ENCODE measurements at regions not wholly inside any gene's neighbourhood (a gene's known extent, or its start where the extent isn't known, plus 50 kb on each side); places are given as distances from the start of the nearest gene placed in this dataset.

DNA sequence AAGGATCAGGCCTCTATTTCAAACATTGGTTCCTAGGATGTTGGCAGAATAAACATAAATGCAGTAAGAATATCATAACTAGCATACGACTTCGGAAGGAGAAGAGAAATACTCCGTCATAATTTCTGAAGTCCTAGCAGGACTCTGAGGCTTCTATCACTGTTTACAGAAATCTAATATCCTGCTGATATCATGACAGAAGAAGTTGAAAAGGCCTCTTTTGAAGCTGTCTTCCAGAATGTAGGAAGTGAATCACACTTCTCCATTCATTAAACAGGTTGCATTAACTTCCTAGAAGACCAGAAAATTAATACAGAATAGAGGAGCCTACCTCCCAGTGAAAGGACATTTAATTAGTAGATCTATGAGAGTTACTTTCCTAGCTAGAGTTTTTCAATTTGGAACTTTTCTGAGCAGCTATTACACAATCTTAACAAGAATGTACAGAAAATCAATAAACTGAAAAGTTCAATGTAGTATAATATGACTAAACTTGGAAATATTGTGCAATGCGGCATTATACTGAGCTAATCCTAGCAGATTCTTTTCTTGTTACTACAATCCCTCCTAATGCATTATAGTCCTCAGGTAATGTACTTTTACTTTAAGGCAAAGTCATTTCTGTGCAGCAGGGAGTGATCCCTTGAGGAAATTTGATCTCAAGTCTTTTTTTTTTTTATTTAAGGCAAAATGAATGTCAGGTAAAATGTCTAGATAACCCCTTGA is 622.6 kb upstream of the CELF2 start:
- Histone ChIP-seq H3K9me3 (ENCODE audit: low read length) (no peaks in the 10 kb centered on the region), H3K27ac (ENCODE audit: low read length) (no peak overlapping the region), H3K36me3 (ENCODE audit: insufficient read depth, low read length) (no peaks in the 10 kb centered on the region), H3K4me2 (ENCODE audit: low read depth, low read length, poor library complexity, severe bottlenecking) (no peak overlapping the region), H3K9ac (ENCODE audit: low read length) (no peak overlapping the region), H4K20me1 (ENCODE audit: insufficient read depth, low read depth, low read length) (no peaks in the 10 kb centered on the region), H3K9me2 (replicated peaks; ENCODE audit: insufficient read depth, low read length) (no peaks in the 10 kb centered on the region), H2AFZ (ENCODE audit: low read length) (no peak overlapping the region), H3K27me3 (ENCODE audit: low read length) (no peaks in the 10 kb centered on the region), H3K4me3 (ENCODE audit: low read length) (no peak overlapping the region), H3K79me2 (ENCODE audit: low read length) (no peaks in the 10 kb centered on the region), H3K4me1 (ENCODE audit: low read length) (no peaks in the 10 kb centered on the region)
- no peak for DNase-seq

DNA sequence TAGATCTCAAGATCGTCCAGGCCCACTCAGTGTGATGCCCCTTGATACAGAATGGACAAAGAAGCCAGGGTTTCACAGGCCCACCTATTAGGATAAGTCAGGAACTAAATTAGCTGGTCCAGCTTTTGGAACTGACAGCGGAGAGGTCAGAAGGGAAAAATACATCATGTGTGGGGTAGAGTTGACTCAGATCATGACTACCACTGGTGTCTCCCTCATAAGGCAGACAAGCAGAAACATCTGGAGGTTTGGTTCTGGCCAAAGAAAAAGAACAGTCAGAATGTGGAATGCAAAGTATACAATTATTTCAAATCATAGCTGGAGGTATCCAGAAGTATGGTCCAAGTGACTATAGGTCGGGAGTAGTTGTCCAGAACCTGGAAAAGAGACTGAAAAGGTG is 621.1 kb upstream of the CELF2 start:
- H3K79me2 ChIP-seq (ENCODE audit: low read length) = no peaks in the 10 kb centered on the region
- H3K27me3 ChIP-seq (ENCODE audit: low read length) = no peaks in the 10 kb centered on the region

DNA sequence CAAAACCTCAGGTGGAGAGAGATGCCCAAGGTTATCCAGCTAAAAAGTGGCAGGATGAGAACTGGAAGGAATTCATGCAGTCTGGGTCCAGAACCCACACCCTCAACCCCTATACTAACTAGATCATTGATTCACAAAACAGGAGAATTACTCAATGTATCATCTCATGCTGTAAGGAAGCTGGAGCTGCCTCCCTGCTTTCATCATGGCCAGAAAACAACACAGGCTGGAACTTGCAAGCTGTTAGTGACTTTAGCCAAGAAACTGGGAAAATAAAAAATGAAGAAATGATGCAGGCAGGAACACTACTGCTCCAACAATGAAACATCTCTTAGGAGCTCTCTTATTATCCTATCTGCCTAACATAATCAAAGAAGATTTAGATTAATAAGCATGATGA is 619.8 kb upstream of the CELF2 start:
- no peak overlapping the region for H3K4me3 ChIP-seq (ENCODE audit: low read length)
- no peaks in the 10 kb centered on the region for H4K20me1 ChIP-seq (ENCODE audit: insufficient read depth, low read depth, low read length)
- H3K9ac ChIP-seq (ENCODE audit: low read length) = no peak overlapping the region
- H3K9me3 ChIP-seq (ENCODE audit: low read length) = no peaks in the 10 kb centered on the region
- H3K79me2 ChIP-seq (ENCODE audit: low read length) = no peaks in the 10 kb centered on the region
- no peaks in the 10 kb centered on the region for H3K9me2 ChIP-seq (replicated peaks; ENCODE audit: insufficient read depth, low read length)
- DNase-seq = no peak
- no peak overlapping the region for H3K27ac ChIP-seq (ENCODE audit: low read length)
- H3K4me2 ChIP-seq (ENCODE audit: low read depth, low read length, poor library complexity, severe bottlenecking) = no peak overlapping the region
- H3K27me3 ChIP-seq (ENCODE audit: low read length) = no peaks in the 10 kb centered on the region
- no peaks in the 10 kb centered on the region for H3K4me1 ChIP-seq (ENCODE audit: low read length)
- H3K36me3 ChIP-seq (ENCODE audit: insufficient read depth, low read length) = no peaks in the 10 kb centered on the region
- no peak overlapping the region for H2AFZ ChIP-seq (ENCODE audit: low read length)

More for the DNA sequence above, 621.1 kb upstream of the CELF2 start:
- H3K4me1 ChIP-seq (ENCODE audit: low read length) = no peaks in the 10 kb centered on the region
- no peak overlapping the region for H3K9ac ChIP-seq (ENCODE audit: low read length)
- no peak for DNase-seq
- no peak overlapping the region for H2AFZ ChIP-seq (ENCODE audit: low read length)
- no peaks in the 10 kb centered on the region for H3K9me3 ChIP-seq (ENCODE audit: low read length)
- H3K27ac ChIP-seq (ENCODE audit: low read length) = no peak overlapping the region
- H3K4me3 ChIP-seq (ENCODE audit: low read length) = no peak overlapping the region
- no peaks in the 10 kb centered on the region for H3K9me2 ChIP-seq (replicated peaks; ENCODE audit: insufficient read depth, low read length)
- H4K20me1 ChIP-seq (ENCODE audit: insufficient read depth, low read depth, low read length) = no peaks in the 10 kb centered on the region
- no peaks in the 10 kb centered on the region for H3K36me3 ChIP-seq (ENCODE audit: insufficient read depth, low read length)
- H3K4me2 ChIP-seq (ENCODE audit: low read depth, low read length, poor library complexity, severe bottlenecking) = no peak overlapping the region

DNA sequence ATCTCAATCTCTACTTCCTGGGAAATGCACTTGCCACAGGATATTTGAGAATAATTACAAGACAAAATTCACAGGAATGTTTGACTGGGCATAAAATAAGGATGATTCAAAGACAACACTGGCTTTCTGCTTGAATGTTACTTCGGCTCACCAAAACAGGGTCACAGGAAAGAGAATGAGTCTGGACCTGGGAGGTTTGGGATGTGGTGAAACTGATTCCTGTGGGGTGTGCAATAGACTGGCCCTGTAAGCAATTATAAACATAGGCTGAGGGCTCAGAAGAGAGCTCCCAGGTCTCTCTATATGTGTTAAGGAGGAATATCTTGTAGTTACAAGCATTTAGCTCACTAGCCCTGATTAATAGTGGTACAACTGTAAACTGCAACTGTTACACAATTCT is 613.9 kb upstream of the CELF2 start:
- H3K9me2 ChIP-seq (replicated peaks; ENCODE audit: insufficient read depth, low read length) = no peaks in the 10 kb centered on the region
- no peaks in the 10 kb centered on the region for H3K4me1 ChIP-seq (ENCODE audit: low read length)
- no peaks in the 10 kb centered on the region for H3K27me3 ChIP-seq (ENCODE audit: low read length)
- H2AFZ ChIP-seq (ENCODE audit: low read length) = no peak overlapping the region
- H3K9me3 ChIP-seq (ENCODE audit: low read length) = no peaks in the 10 kb centered on the region
- H3K27ac ChIP-seq (ENCODE audit: low read length) = no peak overlapping the region
- H3K9ac ChIP-seq (ENCODE audit: low read length) = no peak overlapping the region
- H3K4me3 ChIP-seq (ENCODE audit: low read length) = no peak overlapping the region
- no peak for DNase-seq
- H3K4me2 ChIP-seq (ENCODE audit: low read depth, low read length, poor library complexity, severe bottlenecking) = no peak overlapping the region
- H3K79me2 ChIP-seq (ENCODE audit: low read length) = no peaks in the 10 kb centered on the region
- no peaks in the 10 kb centered on the region for H4K20me1 ChIP-seq (ENCODE audit: insufficient read depth, low read depth, low read length)
- no peaks in the 10 kb centered on the region for H3K36me3 ChIP-seq (ENCODE audit: insufficient read depth, low read length)

DNA sequence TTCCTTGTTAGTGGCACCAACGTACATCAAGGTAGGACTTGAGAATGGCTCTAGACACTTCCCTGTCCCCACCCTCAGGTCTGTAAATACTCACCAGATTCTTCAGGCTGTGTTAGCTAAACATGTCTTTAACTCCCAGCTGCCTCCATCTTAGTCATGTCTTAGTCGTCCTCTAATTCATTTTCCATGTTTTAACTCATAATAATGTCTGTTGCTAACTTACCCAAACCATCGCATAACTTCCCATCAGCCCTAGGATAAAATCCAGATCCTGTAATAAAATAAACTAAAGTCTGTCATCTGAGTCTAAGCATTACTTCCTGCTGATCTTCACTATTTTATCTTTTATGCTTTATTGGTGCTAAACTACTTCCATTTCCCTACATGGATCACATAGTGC is 600.0 kb upstream of the CELF2 start:
- Histone ChIP-seq H3K36me3 (ENCODE audit: insufficient read depth, low read length) (no peaks in the 10 kb centered on the region), H3K9me2 (replicated peaks; ENCODE audit: insufficient read depth, low read length) (no peaks in the 10 kb centered on the region), H2AFZ (ENCODE audit: low read length) (0 out of 2 replicates have a peak overlapping the region, but pooled peaks have one; percentile 90), H3K27ac (ENCODE audit: low read length) (no peak overlapping the region), H3K79me2 (ENCODE audit: low read length) (no peaks in the 10 kb centered on the region), H4K20me1 (ENCODE audit: insufficient read depth, low read depth, low read length) (no peaks in the 10 kb centered on the region), H3K4me2 (ENCODE audit: low read depth, low read length, poor library complexity, severe bottlenecking) (no peak overlapping the region), H3K9me3 (ENCODE audit: low read length) (no peaks in the 10 kb centered on the region), H3K27me3 (ENCODE audit: low read length) (no peaks in the 10 kb centered on the region), H3K4me1 (ENCODE audit: low read length) (peaks cover 10% of the 10 kb centered on the region), H3K9ac (ENCODE audit: low read length) (no peak overlapping the region), H3K4me3 (ENCODE audit: low read length) (no peak overlapping the region)
- DNase-seq = no peak

DNA sequence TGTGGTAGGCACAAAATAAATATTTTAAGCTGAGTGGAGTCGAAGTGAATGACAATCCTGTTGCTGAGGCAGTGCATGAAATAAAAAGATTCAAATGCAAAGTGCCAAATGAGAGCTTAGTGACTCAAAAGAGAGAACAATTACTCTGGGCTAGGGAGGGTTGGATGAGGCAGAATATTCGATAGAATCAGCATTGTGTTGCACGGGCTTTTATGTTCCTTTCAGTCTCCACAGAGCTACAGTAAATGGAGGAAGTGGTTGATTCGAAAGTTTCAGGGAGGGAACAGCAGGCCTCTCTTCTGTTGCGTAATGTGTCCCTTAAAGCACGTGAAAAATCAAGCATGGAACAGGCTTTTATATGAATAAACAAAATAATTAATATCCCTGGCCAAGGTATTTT is 599.3 kb upstream of the CELF2 start:
- H3K4me3 ChIP-seq (ENCODE audit: low read length) = no peak overlapping the region
- peak overlapping the region; percentile 41 for H3K4me2 ChIP-seq (ENCODE audit: low read depth, low read length, poor library complexity, severe bottlenecking)

DNA sequence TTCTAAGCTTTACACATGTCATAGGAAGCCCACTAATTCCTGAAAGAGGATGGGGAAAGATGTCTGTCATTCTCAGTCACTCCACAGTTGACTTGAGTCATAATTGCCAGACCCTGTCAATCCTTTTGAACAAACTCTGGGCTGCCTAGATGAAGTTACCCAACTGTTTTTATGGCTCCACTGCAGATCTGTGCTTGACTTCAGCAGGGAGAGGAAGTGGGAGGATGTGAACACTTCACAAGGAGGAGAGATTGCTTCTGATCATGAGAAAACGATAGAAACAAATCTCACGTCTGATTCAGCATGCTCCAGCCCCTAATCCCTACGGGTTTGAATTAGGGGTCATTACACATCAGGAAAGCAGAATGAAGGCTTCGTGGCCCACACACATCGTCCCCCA is 596.6 kb upstream of the CELF2 start:
- no peak for DNase-seq

More for the DNA sequence above, 599.3 kb upstream of the CELF2 start:
- Histone ChIP-seq H2AFZ (ENCODE audit: low read length) (peak overlapping the region; percentile 90), H3K27ac (ENCODE audit: low read length) (no peak overlapping the region), H3K4me1 (ENCODE audit: low read length) (peaks cover 10% of the 10 kb centered on the region), H4K20me1 (ENCODE audit: insufficient read depth, low read depth, low read length) (no peaks in the 10 kb centered on the region), H3K9me2 (replicated peaks; ENCODE audit: insufficient read depth, low read length) (no peaks in the 10 kb centered on the region), H3K9me3 (ENCODE audit: low read length) (no peaks in the 10 kb centered on the region), H3K36me3 (ENCODE audit: insufficient read depth, low read length) (no peaks in the 10 kb centered on the region), H3K27me3 (ENCODE audit: low read length) (no peaks in the 10 kb centered on the region), H3K9ac (ENCODE audit: low read length) (0 out of 2 replicates have a peak overlapping the region, but pooled peaks have one; percentile 15), H3K79me2 (ENCODE audit: low read length) (no peaks in the 10 kb centered on the region)
- peak; percentile 43 for DNase-seq

DNA sequence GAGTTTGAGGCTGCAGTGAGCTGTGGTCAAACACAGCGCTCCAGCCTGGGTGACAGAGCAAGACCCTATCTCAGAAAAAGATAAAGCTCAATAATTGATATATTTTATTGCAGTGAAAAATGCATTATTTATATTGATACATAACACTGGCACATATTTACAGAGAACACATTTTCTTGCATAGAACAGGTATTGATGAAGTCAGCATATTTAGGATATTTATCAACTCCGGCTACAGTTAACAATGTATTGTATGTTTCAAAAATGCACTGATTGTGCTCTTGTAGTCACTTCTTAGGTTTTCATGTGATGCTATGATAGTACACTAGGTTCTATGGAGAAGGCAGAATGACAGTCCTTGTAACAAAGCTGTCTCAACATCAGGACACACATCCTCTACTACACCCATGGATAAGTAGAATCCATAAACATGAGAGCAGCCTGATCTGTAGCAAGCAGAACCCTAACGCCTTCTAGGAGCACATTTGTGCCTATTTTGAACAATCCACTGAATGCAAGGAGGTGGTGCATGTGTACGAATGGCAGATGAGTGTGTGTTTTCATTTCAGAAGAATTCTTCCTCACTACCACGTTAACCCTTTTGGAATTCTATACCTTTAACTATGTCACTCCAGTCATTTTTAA is 586.1 kb upstream of the CELF2 start:
- H3K27ac ChIP-seq (ENCODE audit: low read length) = no peak overlapping the region
- no peaks in the 10 kb centered on the region for H3K36me3 ChIP-seq (ENCODE audit: insufficient read depth, low read length)
- H3K9ac ChIP-seq (ENCODE audit: low read length) = no peak overlapping the region
- no peak overlapping the region for H3K4me3 ChIP-seq (ENCODE audit: low read length)
- no peak for DNase-seq
- H3K9me3 ChIP-seq (ENCODE audit: low read length) = peaks cover 3% of the 10 kb centered on the region; the same call in 1 of the 2 replicates
- no peak overlapping the region for H3K4me2 ChIP-seq (ENCODE audit: low read depth, low read length, poor library complexity, severe bottlenecking)
- no peaks in the 10 kb centered on the region for H3K9me2 ChIP-seq (replicated peaks; ENCODE audit: insufficient read depth, low read length)
- peaks cover 15% of the 10 kb centered on the region for H3K4me1 ChIP-seq (ENCODE audit: low read length)
- H2AFZ ChIP-seq (ENCODE audit: low read length) = no peak overlapping the region
- H4K20me1 ChIP-seq (ENCODE audit: insufficient read depth, low read depth, low read length) = no peaks in the 10 kb centered on the region
- H3K79me2 ChIP-seq (ENCODE audit: low read length) = no peaks in the 10 kb centered on the region
- no peaks in the 10 kb centered on the region for H3K27me3 ChIP-seq (ENCODE audit: low read length)

More for the DNA sequence above, 596.6 kb upstream of the CELF2 start:
- no peaks in the 10 kb centered on the region for H3K9me3 ChIP-seq (ENCODE audit: low read length)
- peaks cover 10% of the 10 kb centered on the region for H3K4me1 ChIP-seq (ENCODE audit: low read length)
- H3K9ac ChIP-seq (ENCODE audit: low read length) = no peak overlapping the region
- H3K27me3 ChIP-seq (ENCODE audit: low read length) = no peaks in the 10 kb centered on the region
- H3K36me3 ChIP-seq (ENCODE audit: insufficient read depth, low read length) = no peaks in the 10 kb centered on the region
- no peaks in the 10 kb centered on the region for H3K79me2 ChIP-seq (ENCODE audit: low read length)
- no peaks in the 10 kb centered on the region for H3K9me2 ChIP-seq (replicated peaks; ENCODE audit: insufficient read depth, low read length)
- H4K20me1 ChIP-seq (ENCODE audit: insufficient read depth, low read depth, low read length) = no peaks in the 10 kb centered on the region
- H3K27ac ChIP-seq (ENCODE audit: low read length) = no peak overlapping the region
- H3K4me3 ChIP-seq (ENCODE audit: low read length) = no peak overlapping the region
- no peak overlapping the region for H3K4me2 ChIP-seq (ENCODE audit: low read depth, low read length, poor library complexity, severe bottlenecking)
- H2AFZ ChIP-seq (ENCODE audit: low read length) = no peak overlapping the region

Measured in Karpas-422 (cell line).